ENCODE measurements at regions not wholly inside any gene's neighbourhood (a gene's known extent, or its start where the extent isn't known, plus 50 kb on each side); places are given as distances from the start of the nearest gene placed in this dataset.

- TF ChIP-seq, protein P1, sequence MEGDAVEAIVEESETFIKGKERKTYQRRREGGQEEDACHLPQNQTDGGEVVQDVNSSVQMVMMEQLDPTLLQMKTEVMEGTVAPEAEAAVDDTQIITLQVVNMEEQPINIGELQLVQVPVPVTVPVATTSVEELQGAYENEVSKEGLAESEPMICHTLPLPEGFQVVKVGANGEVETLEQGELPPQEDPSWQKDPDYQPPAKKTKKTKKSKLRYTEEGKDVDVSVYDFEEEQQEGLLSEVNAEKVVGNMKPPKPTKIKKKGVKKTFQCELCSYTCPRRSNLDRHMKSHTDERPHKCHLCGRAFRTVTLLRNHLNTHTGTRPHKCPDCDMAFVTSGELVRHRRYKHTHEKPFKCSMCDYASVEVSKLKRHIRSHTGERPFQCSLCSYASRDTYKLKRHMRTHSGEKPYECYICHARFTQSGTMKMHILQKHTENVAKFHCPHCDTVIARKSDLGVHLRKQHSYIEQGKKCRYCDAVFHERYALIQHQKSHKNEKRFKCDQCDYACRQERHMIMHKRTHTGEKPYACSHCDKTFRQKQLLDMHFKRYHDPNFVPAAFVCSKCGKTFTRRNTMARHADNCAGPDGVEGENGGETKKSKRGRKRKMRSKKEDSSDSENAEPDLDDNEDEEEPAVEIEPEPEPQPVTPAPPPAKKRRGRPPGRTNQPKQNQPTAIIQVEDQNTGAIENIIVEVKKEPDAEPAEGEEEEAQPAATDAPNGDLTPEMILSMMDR (IDR thresholded peaks at IDR 0.05; ENCODE audit: insufficient read depth, low read depth, low read length): no peak
- TF ChIP-seq EZH2 (IDR thresholded peaks at IDR 0.05; ENCODE audit: insufficient read depth, low read length): no peak
These were observed 567.7 kb upstream of the SGCD start for GRCh38 chr5:155759252-155759651.

All from astrocyte (in vitro differentiated cells and primary cell).